HG03097 (cell line): ENCODE measurements at regions not wholly inside any gene's neighbourhood (a gene's known extent, or its start where the extent isn't known, plus 50 kb on each side); places are given as distances from the start of the nearest gene placed in this dataset.

Experiments used
- ATAC-seq: cut with Tn5 transposase; IDR thresholded peaks from one replicate; pipeline ENCODE4 v1.9.1; 2021; ENCODE audit not compliant: unreplicated experiment, low FRiP score

GRCh38 chr11:15649371-15650104 lies 534.8 kb downstream of the INSC start:
- peak; percentile 25 for ATAC-seq

GRCh38 chr11:15650105-15650938 lies 535.6 kb downstream of the INSC start:
- ATAC-seq, result peak; percentile 99

GRCh38 chr11:15651033-15651432 lies 536.3 kb downstream of the INSC start:
- no peak for ATAC-seq

- ATAC-seq, result no peak
Observed at GRCh38 chr11:15651816-15652215, 537.1 kb downstream of the INSC start.

GRCh38 chr11:15653191-15653710 lies 538.5 kb downstream of the INSC start:
- no peak for ATAC-seq

GRCh38 chr11:15654451-15654850 lies 539.7 kb downstream of the INSC start:
- ATAC-seq, result no peak

- no peak for ATAC-seq
Observed at GRCh38 chr11:15655552-15655951, 540.8 kb downstream of the INSC start.

GRCh38 chr11:15657264-15657663 lies 542.5 kb downstream of the INSC start:
- no peak for ATAC-seq

GRCh38 chr11:15660496-15660895 lies 545.8 kb downstream of the INSC start:
- no peak for ATAC-seq

GRCh38 chr11:15662285-15662684 lies 547.6 kb downstream of the INSC start:
- ATAC-seq, result no peak

GRCh38 chr11:15663777-15664218 lies 549.1 kb downstream of the INSC start:
- no peak for ATAC-seq

- no peak for ATAC-seq
Observed at GRCh38 chr11:15665368-15665871, 550.7 kb downstream of the INSC start.

GRCh38 chr11:15667127-15667725 lies 552.5 kb downstream of the INSC start:
- no peak for ATAC-seq

- no peak for ATAC-seq
Observed at GRCh38 chr11:15668718-15669117, 554.0 kb downstream of the INSC start.

GRCh38 chr11:15670520-15671070 lies 555.9 kb downstream of the INSC start:
- ATAC-seq, result no peak

- no peak for ATAC-seq
Observed at GRCh38 chr11:15671216-15671615, 556.5 kb downstream of the INSC start.

GRCh38 chr11:15672825-15673224 lies 558.1 kb downstream of the INSC start:
- ATAC-seq, result no peak

- no peak for ATAC-seq
Observed at GRCh38 chr11:15673408-15673831, 558.7 kb downstream of the INSC start.

- ATAC-seq, result no peak
Observed at GRCh38 chr11:15674756-15675155, 560.0 kb downstream of the INSC start.

GRCh38 chr11:15675683-15676082 lies 561.0 kb downstream of the INSC start:
- no peak for ATAC-seq

GRCh38 chr11:15677181-15677580 lies 562.5 kb downstream of the INSC start:
- ATAC-seq, result no peak
